IPS DF 4.7 (cell line): ENCODE measurements at regions not wholly inside any gene's neighbourhood (a gene's known extent, or its start where the extent isn't known, plus 50 kb on each side); places are given as distances from the start of the nearest gene placed in this dataset.

Experiments
- DNase-seq: peaks from one replicate; pipeline ENCODE4 v3.0.0-alpha.2; 2013; ENCODE audit warnings: low spot score; ENCODE audit errors: extremely low read depth

DNA sequence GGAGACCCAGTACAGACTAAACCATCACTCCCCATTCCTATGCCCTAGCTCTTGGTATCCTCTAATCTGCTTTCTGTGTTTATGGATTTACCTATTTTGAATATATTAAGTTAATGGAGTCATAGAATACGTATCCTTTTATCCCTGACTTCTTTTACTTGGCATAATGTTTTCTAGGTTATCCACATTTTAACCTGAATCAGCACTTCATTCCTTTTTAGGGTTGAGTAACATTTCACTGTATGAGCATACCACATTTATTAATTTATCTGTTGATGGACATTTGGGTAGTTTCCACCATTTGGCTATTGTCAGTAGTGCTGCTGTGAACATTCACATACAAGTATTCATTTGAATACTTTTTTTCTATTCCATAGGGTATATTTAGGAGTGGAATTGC lies 157.3 kb upstream of the CTNNA2 start:
- DNase-seq: no peak

DNA sequence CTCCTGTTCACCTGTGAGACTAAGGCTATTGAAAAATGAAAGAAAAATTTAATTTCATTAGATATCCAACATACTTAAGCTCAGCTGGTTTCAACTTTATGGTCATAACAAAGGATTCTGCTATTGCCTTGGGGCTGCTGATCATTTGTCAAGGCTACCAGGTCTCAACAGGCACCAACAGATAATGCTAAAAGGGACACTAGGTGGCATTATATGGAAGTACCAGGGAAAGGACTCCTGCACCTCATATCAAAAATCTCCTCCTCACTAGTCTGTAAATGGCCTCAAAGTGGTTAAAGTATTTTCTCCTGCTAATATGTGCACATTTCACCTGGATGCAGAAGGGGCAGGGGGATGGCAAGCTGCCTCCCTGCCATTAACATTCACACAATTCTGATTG lies 167.9 kb upstream of the REG3A start:
- DNase-seq: no peak

DNA sequence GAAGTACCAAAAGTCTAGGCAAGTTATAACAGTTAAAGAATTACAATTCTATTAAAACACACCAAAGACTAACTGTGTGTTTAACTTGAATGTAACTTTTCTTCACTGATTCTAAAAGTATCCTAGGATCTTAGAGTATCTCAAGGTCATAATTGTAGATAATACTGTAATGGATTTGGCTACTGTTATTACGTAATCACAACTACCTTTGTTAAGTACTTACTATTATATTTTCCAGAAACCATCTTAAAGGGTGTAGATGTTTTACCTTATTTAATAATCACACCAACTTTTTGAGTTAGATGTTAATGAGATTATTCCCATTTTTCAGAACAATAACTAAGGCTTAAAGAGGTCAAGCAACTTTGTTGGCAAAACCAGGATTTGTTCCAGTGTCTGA lies 161.3 kb upstream of the REG3A start:
- DNase-seq: no peak

DNA sequence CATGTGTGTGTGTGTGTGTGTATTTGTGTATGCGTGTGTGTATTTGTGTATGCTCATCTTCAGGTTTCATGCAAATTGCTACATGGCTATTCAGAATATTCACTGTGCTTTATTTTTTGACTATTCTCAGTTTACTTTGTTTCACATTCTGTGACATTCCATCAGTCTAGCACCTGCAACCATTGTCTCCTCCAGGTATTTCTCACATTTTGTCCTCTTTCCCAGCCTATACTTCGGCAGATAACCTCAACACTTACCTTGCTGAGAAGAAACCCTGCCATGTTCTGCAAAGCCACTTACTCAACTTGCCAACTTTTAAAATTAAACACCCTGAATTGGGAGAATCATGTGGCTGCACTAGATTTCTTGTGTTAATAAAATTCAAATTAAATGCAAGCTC lies 135.4 kb upstream of the REG3A start:
- no peak for DNase-seq

DNA sequence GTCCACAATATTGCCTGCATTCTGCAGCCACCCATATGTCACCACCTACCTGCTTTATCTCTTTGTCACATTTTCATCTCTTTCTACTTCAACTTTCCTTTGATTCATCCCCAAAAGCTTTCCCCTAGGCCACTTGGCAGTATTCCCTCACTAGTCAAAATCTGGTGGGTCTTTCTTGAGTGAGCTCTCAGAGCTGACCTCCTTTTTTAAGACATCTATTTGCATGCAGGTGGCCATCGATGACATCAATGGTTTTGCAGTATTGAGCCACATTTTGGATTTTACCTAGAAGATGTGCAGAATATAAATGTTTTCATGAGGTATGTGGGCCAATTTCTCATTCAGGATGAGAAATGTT lies 133.4 kb upstream of the REG3A start:
- no peak for DNase-seq

DNA sequence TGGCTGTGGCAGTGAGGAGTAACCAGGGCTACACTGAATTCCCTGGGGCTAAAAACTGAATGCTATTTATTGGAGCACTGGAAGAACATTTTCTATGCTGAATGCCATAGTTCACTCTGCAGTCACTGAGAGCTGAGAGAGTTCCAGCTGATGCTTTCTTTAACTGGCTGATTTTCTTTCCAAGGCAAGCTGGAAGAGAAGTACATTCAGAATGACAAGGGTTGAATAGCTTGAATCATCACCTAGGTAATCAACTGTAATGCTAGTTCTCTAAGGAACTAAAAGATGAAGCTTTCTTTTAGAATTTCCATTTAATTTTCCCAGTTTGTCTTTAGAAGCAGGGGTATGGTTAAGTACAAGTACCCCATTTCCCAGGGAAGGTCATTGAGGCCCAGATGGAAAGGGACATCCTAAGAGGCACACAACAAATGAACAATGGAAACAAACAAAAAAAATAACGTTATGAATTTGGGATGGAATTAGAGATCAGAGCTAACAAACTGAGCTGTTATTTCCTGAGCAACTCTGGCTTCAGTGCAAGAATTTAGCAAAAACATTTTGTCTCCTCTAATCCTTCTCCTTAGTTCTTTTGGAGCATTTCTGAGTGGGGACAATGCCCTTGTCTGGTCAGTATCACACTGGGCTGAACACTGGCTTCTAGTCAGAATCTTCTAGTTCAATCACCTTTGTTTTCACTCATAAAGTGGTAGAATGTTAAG lies 132.8 kb upstream of the REG3A start:
- no peak for DNase-seq

DNA sequence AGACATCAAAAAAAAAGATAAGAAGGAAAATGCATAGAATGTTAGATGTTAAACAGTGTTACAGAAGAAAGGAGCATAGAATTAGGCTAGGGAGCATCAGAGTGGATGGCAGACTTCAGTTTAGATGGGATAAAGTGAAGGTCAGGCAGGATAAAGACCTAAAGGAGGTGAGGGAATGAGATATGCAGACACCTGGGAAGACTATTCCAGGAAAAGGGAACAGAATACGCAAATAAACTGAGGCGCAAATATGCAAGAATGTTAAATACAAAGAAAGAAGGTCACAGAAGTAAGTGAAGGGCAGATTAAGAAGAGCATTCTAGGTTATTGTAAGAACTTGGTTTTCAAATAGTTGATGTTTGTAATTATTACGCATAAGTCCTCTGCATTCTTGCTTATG lies 116.3 kb upstream of the REG3A start:
- DNase-seq: no peak

DNA sequence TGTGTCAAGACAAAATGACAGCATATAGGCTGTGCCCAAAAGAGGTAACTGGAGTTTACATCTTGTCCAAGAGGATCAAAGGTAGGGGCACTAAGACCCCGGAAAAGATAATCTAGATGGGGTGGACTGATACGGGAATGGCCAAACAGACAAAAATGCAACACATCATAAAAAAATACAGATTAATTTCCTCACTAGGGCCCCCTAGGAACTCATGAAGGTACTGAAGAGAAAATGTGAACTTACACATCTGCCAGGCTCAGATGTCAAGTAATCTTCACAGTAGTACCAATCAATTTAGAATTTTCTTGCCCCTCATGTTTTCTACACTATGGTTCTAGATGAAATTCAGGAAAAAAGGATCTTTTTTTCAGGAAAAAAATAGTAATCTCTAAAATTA lies 115.6 kb upstream of the REG3A start:
- no peak for DNase-seq

DNA sequence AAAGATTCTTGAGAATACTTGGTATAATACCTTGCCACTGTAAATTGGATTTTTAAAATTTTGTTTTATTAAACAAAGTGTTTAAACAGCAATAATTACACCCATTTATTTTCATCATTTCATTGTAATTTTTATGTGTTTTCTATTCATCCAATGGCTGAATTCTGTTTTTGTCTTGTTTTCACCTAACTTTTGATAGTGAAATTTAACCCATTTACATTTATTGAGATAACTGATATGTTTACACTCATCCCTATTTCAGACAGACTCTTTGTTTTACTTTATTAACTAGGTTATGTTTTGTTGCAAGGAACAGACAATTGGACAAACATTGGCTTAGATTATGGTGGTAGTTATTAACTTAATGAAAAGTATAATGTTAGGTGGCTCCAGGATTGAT lies 113.1 kb upstream of the REG3A start:
- no peak for DNase-seq

DNA sequence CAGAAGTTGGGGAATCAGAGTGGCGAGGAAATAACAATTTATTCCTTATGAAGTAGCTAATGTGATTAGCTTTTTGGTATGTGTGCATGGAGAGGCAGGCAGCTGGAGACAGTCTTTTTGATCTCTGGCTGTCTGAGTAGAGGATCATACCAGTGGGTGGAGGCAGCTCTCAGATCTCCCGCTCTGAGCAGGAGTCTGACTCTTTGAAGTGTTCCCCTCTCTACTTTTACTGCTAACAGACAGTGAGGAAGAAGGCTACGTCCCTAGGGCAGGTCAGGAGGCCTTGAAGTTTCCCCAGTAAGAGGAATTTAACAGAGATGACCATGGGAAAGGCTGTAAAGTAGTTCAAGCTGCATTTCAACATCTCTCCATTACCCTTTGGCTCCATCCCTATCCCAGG lies 111.9 kb upstream of the REG3A start:
- no peak for DNase-seq

DNA sequence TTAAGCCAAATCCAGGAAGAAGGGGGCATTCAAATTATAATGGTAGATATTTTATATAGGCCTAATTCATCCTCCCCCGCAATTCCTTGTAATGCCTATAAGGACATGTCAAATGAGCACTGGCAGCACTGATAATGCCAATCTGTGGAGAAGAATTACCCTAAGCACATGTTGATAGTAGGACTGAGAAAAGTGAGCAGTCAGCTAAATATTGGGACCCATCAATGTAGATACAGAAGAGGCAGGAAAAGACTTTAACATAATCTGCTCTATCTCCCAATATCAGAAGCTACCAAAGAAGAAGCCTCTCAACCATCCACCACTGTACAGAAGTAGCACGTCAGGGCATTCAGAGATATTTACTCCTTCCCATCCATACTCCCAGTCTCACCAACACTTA lies 101.3 kb upstream of the REG3A start:
- DNase-seq: no peak

DNA sequence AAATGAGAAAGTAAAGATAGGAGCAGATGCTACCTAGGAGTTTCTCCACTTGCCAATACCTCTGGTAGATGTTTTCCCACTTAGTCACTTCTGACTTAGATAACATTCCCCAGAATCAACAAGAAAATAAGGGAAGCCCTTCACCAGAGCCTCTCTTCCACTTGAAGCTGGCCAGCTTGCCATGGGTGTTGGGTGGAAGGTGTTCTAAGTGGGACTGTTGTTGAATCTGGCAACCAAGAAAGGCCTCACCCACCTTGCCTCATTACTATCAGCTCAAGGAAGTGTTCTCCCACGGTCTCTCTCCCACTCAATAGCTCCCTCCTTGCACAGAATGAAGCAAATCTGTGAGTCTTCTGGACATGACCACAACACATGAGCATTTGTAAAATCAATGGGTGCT lies 100.4 kb upstream of the REG3A start:
- DNase-seq: no peak

DNA sequence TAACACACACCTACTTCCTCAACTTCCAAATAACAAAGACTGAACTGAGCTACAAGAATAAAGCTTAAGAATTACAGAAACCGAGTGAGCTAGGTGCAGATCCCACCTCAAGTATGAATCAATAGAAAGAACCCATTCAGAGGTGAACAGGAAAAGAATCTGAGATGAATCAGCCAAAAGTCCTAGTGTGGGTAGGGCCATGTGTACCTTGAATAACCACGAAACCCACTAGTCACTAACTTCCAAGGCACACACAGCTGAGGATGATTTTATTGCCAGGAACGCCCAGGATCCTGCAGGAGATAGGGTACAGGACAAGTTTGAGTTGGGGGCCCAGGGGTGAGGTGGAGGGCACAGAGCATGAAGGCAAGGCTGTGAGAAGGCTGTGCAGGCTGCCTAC lies 99.7 kb upstream of the REG3A start:
- DNase-seq: no peak

DNA sequence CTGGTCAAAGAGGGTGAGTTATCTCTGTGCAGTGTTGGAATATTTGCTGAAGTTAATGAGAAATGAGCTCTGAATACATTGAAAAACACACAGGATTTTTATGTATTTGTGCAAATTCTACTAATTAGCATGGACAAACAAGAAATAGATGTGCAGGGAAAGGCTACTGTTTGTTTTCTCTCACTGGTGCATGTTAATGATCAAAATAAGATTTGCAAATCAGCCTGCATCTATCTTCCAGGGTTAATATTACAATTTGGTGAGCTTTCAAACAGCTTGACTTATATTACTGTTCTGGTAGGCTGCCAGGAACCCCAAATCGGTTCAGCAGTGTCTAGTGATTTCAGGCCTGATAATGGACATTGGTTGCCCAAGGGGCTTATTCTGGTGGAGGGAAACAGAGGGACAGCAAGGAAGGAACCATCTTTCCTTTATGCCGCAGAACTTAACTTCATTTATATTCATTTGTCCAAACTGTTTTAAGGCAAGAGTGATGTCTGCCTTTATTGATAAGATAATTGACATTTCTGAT lies 93.8 kb upstream of the REG3A start:
- no peak for DNase-seq

DNA sequence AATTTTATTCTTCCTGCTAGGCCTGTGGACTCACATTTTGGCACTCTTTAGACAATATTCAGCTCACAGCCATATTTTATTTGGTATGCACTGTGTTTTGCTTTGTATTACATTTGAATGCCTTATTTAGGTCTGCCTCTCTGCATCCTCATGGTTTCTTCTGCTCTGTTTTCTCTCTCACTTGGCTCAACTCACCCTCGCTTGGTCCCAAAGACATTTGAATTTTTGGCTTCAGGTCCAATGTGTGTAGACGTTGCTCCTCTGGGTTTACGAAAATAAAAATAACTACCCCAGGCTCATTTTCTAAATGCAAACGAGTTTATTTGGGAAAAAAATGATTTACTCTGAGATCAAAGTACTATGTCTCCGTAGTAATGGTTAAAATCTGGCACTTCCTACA lies 91.1 kb upstream of the REG3A start:
- no peak for DNase-seq

DNA sequence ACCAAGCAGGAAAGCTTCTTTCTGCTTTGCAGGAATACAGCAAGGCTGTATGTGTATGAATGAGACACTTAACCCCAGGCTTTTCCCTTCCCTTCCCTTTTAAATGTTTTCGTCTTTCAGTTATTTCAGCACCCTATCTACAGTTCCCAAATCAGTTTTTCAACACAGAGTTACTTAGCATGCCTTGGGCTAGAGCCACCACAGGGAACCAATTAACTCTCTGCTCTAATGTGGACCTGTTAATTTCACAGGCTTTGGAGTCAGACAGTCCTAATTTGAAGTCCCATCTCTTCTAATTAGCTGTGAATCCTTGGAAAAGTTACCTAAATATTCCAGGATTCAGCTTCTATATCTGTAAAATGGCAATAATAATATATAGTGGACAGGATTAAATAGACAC lies 89.2 kb upstream of the REG3A start:
- no peak for DNase-seq

DNA sequence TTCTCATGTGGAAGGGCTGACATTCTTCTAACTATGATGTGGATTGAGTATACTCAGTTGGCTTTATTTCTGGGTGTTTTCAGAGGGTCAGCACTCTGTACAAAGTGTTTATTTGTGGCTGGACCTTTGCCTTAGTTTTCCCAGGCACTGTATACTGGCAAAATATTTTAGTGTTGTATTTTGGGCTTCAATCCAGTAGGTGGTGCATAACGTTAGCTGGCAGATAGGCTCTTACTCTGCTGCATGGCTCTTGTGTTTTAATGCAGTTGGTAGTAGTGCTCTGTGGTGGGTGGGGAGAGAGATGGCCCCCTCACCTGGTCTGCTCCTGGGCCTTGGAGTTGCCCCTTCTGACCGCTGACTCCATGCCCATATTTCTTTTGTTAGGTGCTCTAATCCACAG lies 75.6 kb upstream of the REG3A start:
- DNase-seq: no peak

DNA sequence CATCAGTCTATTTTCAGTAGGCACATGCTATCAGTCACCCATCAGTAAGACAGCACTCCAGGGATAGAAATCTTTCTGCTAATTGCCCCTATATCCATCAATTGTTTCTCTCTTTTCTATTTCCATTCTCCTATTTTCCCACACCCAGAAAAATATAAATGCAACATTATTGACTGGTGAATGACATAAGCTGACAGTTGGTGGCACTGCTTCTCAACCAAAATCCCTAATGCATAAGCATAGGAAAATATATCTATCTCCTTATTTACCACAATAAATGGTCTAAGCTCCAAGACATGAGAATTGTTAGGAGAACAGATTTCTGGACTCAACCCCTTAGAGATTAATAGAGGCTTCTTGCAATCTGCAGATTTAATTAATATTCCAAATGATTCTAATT lies 64.0 kb upstream of the REG3A start:
- DNase-seq: no peak

DNA sequence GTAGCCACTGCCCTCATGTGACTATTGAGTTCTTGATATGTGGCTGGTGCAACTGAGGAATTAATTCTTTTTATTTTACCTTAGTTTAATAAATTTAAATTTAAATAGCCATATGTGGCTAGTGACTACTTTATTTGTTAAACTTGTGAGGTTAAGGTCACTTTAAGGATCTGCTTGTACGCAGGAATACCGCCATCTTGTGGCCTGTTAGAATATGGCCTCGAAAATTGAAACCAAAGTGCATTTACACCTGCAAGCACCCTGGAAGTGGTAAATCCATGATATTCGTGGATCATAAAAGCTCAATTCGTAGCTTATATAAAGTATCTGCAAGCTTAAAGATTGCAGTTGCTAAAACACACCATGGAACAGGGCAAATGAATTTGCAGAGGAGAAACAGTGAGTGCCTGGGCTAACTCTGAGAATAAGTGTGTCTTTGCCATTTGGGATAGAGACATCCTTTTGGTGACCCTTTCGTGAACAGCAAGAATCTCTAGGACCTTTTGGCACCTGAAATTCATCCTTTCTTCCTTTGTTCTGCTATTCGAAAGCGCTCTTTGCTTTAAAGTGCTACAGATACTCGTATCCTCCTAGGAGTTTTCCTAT lies 59.9 kb upstream of the REG3A start:
- peak; percentile 44 for DNase-seq

DNA sequence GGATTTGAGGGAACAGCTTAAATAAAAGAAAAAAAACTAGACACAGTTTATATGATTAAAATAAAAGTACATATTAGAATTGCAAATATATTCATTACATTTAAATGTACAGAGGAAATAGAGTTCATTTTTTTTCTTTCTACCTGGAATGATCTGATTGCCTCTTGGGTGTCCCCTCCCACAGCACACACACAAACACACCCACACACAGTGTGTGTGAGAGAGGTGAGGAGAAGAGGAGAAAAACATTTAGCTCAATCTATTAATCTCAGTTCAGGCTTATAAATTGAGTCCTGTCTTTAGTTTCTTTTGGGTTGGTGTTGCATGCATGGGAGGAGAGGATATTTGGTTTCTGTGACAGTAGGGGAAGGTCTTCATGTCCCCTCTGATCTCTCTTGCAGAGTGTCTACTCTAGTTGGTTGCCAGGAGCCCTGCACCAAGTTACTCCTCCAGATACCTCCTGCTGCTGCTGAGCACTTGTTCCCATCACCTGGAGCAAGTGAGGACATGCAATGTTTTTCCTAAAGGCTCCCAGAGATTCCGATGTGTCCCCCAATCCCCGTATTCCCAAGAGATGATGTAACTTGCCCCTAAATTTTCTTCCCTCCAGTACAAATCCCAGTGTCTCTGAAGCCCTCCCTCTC lies 50.8 kb upstream of the REG3A start:
- DNase-seq: no peak
